Tongue (tissue), 1 donor: ENCODE measurements at regions not wholly inside any gene's neighbourhood (a gene's known extent, or its start where the extent isn't known, plus 50 kb on each side); places are given as distances from the start of the nearest gene placed in this dataset.

Experiments used
- DNase-seq: peaks from one replicate; pipeline ENCODE4 v3.0.0-alpha.2; 2015

DNA sequence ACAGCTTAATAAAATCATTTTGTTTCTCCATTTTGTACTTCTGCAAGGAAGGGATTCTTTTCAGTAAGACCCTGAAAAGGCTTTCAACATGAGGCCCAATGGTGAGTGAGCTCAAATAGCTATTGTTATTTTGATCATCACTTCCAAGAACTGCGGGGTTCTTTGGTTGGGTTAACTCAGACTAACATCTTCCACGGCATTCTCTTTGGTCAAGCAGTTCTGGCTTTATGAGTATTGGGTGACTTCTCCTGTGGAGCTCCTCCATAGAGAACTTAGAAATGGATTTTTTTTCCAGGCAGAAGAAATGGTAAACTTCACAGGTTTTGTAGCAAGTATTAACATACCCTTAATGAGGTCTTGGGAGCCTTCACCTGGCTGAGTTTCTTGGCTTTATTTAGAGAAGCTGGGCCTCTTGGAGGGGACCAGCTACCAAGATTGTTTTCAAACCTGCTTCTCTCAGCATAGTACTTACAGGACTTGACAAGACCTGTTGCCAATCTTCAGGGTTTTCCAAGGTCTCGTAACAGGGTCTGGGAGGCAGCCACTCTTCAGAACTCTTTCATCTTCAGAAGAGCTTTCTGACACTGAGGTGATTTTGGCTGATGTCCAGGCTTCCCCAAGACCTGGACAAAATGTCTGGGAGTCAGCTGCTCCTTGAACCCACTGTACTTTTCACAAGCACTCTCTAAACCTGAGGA lies 353.2 kb upstream of the ETAA1 start:
- no peak for DNase-seq

DNA sequence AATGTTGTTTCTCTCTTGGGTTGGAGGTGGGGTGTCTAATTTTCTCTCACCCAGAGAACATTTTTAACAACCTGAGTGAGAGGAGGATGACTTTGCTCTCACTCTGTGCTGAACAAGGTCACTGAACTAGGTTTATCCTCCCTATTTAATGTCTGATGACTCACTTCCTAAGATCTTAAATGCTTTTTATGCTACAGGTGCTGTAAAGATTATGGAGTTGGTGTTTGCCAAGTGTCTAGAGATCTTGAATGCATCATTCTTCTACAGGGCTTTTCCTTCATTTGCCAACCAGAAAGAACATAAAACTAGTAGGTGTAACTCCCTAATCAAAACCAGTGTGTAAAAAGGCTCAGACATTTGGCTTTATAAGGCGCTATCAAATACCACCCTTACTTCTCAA lies 350.5 kb upstream of the ETAA1 start:
- no peak for DNase-seq

DNA sequence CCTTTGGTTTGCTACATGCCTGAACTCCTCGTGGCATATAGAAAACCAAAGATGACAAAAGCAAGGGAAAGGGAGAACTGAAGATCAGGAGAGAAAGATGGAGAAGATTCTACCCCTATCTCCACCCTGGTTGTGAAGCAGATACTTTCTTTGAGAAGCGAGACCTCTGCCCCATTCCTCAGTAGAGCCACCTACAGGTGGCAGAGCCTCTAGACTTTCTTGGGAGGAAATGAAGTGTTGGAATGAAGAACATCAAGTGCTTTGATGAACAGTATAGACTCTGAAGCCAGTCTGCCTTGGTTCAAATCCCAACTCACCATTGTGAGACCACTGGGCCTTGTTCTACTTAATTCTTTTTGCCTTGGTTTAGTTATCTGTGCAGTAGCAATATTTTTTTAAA lies 348.8 kb upstream of the ETAA1 start:
- no peak for DNase-seq

DNA sequence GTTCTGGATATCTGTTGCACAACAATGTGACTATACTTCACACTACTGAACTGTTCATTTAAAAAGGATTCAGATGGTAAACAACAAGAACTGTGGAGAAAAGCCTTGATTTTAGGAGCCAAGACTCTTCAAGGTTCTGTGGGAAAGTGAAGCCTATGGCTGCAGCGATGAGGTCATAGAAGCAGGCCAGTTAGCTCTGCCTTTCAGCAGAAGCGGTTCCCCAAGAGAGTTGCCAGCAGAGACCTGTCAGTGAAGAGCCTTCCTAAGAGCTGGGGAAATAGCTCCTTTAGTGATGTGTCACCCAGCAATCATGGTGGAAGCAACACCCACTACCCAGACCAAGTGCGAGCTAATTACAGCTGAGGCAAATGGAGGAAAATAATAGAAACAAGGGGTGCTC lies 346.5 kb upstream of the ETAA1 start:
- no peak for DNase-seq

DNA sequence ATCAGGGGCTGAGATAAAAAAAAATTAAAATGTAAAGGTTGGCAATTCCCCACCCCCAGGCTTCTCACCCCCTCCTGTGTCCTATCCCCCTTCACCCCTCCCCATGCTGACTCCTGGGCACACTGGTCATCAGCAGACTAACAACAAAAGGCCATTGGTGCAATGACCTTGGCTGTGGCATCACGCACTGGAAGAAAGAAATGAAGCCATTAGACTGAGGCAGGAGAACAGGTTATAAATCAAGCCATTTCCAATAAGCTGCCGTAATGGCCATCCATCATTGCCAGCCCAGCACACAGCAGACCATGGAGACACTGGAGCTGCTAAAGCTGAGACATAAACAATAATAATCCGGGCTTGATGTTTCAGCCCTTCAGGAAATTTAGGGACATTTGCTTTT lies 342.4 kb upstream of the ETAA1 start:
- no peak for DNase-seq

DNA sequence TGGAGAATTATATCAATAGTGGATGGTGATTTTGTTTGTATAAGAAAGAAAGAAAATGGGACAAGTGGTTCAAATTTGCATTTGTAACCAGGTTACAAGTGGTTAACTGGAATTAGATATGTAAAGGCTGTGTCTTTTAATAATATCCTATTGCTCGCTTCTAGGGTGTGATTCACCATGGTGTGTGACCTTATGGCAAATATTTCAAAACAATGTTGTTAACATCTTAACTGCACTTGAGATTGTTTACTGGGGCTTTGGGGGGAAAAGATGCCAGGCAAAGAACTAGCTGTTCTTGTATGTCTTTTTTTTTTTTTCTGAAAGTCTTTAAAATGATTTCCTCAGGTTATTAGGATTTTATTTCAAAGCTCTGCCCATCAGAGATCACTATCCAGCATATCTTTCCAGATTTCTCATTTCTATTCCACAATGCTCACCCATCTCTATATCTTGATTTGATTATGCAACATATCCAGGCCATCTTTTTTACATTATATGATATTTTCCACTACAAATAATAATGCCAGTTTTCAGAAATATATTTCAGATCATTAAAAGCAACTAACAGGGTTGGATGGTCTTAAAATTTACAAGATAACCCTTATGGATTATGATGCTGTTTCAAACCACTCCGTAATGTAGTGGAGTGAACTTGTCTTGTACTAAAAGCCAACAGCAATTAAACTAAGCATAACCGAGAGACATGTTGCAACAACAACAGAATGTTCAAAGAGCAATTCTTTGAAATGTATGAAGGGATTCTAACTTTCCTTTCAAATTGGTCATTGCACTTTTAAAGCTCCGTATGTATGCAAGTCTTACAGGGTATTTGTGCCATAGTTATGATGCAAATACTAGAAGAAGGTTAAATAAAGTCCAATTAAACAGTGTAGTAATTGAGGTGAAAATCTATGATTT lies 341.5 kb upstream of the ETAA1 start:
- no peak for DNase-seq

DNA sequence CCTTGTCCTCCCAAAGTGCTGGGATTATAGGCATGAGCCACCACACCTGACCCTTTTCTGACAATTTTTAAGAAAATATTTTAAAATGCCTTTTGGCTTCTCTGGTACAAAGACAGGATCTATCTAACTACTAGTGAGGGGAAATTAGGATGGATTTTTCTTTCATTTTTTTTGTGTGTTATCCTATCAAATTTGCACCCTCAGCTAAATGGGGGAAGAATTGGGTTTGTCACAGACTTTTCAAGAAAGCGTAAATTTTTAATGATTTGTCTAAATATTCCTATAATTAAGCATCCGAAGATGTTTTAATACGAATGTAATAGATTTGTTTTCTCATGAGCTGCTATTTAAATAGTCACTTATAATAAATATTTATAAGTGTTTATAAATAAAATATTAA lies 340.0 kb upstream of the ETAA1 start:
- no peak for DNase-seq

DNA sequence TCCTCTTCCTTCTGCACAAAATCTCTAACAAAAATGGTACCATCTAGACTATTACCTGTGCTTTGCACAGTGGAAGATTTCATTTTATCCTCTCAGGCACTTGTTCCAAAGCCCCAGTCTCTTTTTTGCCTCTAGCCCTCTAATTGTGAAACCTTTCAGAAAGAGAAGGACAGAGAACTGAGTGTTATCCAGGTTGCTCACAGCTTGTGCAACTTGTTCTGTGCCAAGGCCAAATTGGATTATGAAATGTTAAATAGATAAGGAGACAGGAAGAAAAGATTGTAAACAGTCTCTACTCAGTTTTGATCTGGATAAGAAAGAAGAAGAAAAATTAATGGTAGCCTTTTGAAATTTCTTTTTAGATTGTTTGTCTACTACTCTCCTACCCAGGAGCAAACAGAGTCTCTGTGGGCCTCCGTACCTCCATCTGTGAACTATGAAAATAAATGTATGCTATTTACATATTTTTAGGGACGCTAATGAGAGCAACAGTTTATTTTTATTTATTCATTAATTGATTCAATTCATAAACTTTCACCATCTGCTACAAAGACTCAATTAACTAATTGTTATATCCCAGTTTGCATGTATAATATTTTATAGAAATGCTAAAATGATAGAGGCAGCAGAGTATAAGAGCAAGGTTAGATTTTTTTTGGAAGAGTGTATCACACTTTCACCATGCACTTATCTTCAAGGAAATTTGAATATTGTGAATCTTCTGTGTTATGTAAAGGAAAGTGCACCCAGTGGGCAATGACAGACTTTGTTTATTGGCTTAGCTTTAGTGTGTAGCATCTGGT lies 339.0 kb upstream of the ETAA1 start:
- no peak for DNase-seq

DNA sequence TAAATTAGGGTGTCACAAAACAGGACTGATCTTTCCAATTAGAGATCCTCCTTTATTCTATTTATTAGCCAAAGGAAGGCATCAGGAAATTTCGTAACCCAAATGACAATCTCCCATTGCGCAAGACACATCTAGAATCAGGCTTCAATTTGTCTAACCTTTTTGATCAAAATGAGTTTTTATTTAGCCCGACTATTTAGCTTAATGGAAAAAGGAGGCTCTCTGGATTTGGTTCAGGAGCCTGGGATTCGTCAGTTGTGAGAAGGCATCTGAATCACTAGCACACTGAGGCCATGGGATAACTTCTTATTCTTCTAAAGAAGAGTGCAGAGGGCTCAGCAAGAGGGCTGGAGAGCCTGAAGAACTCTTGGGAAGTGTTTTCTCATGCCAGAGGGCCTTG lies 332.1 kb upstream of the ETAA1 start:
- peak; percentile 19 for DNase-seq

DNA sequence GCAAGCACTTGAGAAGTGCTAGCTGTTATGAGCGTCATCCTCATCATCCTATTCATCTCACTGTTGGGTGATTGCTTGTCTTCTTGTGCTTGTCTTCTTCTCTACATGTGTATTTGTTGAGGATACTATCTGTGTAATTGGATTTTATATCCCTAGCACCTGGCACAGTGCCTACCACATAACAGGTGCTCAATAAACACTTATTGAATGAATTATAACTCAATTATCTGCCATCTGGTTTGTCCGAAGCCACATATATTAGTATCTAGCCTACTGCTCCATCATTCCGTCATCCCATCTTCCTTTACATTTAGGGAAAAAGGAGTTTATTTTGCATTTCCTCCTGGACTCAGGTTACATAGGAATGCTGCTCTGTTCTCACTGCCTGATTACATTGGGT lies 330.4 kb upstream of the ETAA1 start:
- no peak for DNase-seq

DNA sequence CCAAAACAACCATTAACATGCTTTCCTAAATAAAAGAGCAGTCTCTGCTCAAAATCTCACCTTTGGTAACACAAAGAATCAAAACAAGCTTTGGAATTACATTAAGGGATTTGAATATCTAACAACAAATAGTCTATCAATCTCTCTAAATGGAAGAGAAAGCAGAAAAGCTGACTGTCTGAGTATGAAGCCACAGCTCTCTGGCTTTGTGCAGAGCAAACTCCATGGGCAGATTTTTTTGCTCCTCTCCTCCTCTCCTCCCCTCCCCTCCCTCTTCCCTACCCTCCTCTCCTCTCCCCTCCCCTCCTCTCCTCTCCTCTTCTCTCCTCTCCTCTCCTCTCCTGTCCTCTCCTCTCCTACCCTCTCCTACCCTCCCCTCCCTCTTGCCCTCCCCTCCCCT lies 329.5 kb upstream of the ETAA1 start:
- DNase-seq: no peak

DNA sequence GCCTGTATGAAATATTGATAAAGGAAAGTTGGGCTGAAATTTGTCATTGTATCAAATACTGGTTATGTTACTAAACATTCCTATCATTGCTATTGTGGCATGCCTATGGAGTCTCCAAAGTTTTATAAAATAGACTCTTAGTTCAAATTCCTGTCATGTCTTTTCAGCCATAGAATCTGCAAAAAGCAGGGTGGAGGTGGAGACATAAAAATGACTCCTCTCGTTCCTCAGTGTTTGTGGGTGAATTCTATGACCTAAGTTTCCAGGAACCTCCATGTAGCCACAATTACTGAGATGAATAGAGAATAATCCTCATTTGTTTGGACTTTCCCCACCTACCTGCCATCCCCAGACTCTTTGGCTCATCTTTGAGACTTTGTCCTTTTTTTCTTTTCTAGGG lies 326.3 kb upstream of the ETAA1 start:
- DNase-seq: no peak

DNA sequence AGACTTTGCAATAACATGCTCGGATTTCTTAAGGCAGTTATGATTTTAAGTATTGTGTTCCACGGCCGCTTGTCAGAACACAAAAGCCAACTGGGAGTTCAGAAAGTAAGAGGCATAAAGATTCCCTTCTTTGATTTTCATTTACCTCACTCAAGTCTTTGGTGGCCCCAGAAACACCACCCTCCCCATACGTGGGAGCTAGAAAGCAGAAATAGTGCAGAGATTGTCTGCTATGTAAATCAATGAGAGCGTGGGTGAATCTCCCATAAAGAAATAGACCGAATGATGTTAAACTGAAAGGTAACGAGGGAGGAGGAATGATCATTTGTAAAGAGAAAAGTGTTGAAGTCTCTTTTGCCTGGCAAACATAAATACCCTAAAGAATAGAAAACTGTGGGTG lies 322.1 kb upstream of the ETAA1 start:
- DNase-seq: no peak

DNA sequence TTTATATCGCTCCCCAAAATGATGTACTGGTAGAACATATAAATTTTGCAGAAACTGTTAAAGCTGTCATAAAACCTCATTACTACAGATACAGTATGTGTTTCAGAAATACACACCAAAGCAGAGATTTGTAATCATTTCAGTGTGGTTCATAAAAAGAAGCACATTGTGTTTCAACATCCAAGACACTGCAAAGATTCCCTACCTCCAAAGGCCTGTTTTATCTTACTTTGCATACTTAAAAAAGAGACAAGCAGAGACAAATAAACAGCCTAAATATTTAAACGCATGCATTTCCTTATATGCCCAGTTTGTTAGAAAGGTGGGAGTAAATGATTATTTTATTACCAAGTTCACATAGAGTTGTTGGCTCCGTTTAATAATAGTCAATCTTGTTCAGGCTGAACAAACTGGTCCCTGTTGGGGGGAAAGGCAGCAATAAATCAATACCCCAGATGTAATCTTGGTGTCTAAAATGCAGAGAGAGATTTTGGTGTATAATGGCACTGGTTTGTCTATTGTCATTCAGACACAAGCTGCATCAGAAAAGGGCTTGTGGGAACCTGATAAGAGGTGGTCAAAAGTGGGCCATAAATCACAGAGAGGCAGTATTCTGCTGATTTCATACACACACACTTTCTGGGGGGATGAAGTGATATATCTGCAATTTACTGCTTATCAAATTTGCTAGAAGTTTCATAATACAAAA lies 321.4 kb upstream of the ETAA1 start:
- DNase-seq: no peak

DNA sequence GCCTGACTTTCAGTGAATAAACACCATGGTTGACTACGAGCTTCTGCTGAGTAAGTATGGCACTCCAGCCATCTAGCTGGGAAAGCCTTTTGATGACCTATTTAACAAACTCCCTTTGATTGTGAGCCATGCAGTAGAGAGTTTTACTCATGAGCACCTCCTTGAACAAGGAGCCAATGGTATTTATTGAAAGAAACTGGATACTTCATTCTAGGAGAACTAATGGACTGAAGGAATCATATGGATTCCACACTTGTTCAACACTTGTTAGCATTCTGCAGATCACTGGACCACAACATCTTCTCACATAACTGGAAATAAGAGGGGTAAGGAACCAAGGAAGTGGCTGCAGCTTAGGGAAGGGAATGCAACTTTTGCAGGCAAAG lies 320.9 kb upstream of the ETAA1 start:
- no peak for DNase-seq

DNA sequence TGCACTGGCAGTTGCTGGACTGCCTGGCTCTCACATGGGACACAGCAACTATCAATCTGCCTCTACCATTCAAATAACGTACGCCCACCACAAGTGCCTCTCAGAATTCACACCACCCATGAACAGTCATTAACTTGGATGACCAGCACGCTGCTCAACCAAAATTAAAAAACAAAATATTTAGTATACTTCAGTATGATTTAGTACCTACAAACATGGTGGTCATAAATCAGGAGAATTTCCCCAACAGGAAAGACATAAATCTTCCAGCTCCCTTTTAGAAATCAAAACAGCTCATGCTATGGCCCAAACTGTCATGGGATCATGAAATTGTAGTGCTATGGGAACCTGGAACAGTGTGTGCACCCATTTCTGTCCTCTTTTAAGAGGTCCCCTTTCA lies 317.4 kb upstream of the ETAA1 start:
- DNase-seq: no peak

DNA sequence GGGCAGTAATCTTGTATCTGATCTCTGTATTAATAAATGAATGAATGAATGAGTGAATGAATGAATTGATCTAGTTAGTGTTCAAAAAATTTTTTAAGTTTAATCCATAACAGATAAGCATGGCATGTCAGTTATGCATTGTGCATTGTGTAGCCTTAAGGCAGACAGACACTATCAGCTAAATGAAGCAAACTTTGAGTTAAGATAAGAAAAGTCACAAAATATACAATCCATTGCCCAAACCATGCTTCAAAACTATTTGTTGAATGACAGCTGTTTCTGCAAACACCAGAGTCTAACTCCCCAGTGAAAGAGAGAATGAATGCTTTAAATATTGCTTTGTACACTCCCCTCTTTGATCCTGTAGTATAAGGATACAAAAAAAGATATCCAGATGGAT lies 314.3 kb upstream of the ETAA1 start:
- no peak for DNase-seq

DNA sequence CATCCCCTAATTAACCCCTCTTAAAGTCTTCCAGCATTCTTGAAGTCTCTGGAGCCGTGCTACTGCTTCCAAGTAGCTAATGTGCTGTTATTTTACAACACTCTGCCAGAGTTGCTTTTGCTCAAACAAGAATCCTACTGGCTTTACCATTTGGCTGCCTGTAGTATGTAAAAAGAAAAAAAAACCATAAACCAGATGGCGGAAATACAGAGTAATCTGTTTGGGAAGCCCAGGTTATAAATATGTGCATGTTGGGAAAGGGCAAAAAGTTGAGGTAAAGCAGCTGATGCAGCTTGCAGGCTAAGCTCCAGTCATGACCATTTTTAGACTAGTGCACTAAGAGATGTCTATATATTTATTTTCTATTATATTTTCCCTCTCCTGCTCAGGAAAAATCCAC lies 313.2 kb upstream of the ETAA1 start:
- peak; percentile 86 for DNase-seq

DNA sequence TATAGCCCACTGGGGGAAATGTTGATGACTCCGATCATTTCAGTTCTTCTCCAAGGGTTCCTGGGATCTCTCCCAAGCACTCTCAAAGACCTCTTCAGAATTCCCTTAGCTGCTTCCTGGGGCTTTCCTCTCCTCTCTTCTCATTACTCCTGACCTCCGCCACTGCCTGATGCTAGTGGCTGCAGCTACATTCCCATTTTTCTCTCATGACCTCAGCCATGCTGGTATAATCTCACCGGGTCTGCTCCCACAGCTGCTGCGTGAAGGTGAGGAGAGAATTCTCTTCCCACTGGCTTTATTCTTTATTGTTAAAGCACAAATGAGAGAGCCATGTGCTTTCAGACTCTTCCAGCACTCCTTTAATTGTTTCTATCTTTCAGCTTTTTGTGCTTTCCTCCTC lies 312.0 kb upstream of the ETAA1 start:
- DNase-seq: no peak

DNA sequence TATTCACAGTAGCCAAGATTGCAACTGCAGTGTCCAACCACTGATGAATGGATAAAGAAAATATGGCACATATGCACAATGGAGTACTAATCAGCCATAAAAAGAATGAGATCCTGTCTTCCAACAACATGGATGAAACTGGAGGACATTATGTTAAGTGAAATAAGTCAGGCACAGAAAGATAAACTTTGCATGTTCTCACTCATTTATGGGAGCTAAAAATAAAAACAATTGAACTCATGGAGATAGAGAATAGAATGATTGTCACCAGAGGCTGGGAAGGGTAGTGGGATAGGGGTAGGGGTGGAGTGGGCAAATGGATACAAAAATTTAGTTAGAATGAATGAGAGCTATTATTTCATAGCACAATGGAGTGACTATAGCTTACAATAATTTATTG lies 305.5 kb upstream of the ETAA1 start:
- no peak for DNase-seq

DNA sequence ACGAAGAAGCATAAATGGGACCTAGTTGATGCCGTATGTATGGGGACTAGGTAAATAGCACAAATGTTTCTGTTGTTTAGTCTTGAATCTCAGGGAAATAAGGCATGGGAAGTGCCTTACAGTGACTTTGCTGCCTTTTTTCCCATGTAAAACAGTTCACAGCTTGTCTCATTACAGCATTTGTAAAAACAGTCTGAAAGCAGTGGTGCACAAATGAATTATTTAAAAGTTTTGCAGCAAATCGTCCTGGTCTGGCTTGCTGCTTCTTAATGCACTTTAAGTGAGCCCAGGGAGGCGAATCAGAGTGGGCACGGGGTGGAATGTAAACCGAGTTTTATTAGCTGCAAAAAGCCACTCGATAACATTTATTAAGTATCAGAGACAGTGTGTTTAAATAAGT lies 302.0 kb upstream of the ETAA1 start:
- no peak for DNase-seq

DNA sequence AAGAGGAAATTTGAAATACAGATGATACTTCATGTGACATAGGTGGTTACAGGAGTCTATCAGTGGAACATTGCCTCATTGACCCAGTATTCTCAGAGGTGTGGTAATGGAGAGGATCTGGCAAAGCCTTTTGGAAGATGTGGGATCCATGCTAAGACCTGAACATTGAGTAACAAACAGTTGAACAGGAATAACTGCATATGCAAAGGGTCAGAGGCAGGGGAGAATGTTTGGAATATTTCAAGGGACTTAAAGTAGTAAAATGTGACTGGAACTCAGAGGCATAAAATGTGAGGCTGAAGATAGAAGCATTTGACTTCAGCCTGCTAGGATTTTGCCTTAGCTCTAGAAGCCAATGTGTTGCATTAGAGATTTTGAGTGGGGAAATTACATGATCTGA lies 300.2 kb upstream of the ETAA1 start:
- DNase-seq: no peak

DNA sequence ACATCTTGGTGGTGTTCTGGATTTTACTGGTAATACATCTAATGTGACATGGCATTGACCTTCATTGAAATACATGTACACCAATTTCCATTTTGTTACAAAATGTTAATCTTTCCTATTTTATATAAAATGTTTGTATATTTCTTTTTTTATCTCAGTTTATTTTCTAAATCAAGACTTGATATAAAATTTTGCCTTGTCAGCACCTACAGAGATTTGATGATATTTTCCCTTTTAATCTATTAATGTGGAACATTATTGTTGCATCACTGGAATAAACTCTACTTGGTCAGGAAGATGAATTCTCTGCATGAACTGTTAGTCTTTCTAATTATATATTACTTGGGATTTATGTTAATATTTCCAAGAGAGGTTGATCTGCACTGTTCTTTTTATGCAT lies 294.0 kb upstream of the ETAA1 start:
- no peak for DNase-seq
